OCI-LY1 (cell line): ENCODE measurements at regions not wholly inside any gene's neighbourhood (a gene's known extent, or its start where the extent isn't known, plus 50 kb on each side); places are given as distances from the start of the nearest gene placed in this dataset.

Source experiments
- H2AFZ ChIP-seq: fragments of 200-600 bp; sonication (generic), shearing (Covaris generic); 2 replicates; pipeline ENCODE4 v1.6.0; 2014; ENCODE audit warnings: antibody characterized with exemption, mild to moderate bottlenecking, low read length
- H3F3A ChIP-seq: fragments of 200-600 bp; sonication (generic), shearing (Covaris generic); 2 replicates; pipeline ENCODE4 v1.6.0; 2014; ENCODE audit warnings: mild to moderate bottlenecking, antibody characterized with exemption, low read length, moderate library complexity; ENCODE audit not compliant: insufficient read depth
- H3K27ac ChIP-seq: fragments of 200-600 bp; sonication (generic); 2 replicates; pipeline ENCODE4 v1.5.1; 2014; ENCODE audit warnings: low read length, mixed run types, mild to moderate bottlenecking, low read depth; ENCODE audit not compliant: poor library complexity, severe bottlenecking
- H3K27me3 ChIP-seq: fragments of 200-600 bp; sonication (generic); 2 replicates; pipeline ENCODE4 v1.6.0; 2014; ENCODE audit warnings: antibody characterized with exemption, mild to moderate bottlenecking, low read length, moderate library complexity; ENCODE audit not compliant: insufficient read depth
- H3K36me3 ChIP-seq: fragments of 200-600 bp; sonication (generic); 2 replicates; pipeline ENCODE4 v1.6.1; 2014; ENCODE audit warnings: mild to moderate bottlenecking, antibody characterized with exemption, low read length, moderate library complexity, mixed read lengths; ENCODE audit not compliant: insufficient read depth
- H3K4me1 ChIP-seq: fragments of 200-600 bp; sonication (generic); 2 replicates; pipeline ENCODE4 v1.5.1; 2014; ENCODE audit warnings: mild to moderate bottlenecking, low read length, moderate library complexity; ENCODE audit not compliant: insufficient read depth, severe bottlenecking
- H3K4me2 ChIP-seq: fragments of 200-600 bp; sonication (generic), shearing (Covaris generic); 2 replicates; pipeline ENCODE4 v1.6.1; 2014; ENCODE audit warnings: low read length
- H3K4me3 ChIP-seq: fragments of 200-600 bp; sonication (generic); 2 replicates; pipeline ENCODE4 v1.5.1; 2014; ENCODE audit warnings: low read length, low read depth, mild to moderate bottlenecking, mixed read lengths; ENCODE audit not compliant: poor library complexity, severe bottlenecking
- H3K79me2 ChIP-seq: fragments of 200-600 bp; shearing (Covaris generic); 2 replicates; pipeline ENCODE4 v1.6.1; 2016; ENCODE audit warnings: mixed run types, low read length, mixed read lengths; ENCODE audit not compliant: insufficient read depth
- H3K9ac ChIP-seq: fragments of 200-600 bp; sonication (generic), shearing (Covaris generic); 2 replicates; pipeline ENCODE4 v1.6.1; 2014; ENCODE audit warnings: mild to moderate bottlenecking, low read length, mixed read lengths
- H3K9me2 ChIP-seq: fragments of 200-600 bp; sonication (generic), shearing (Covaris generic); 2 replicates; pipeline ENCODE4 v1.6.1; 2014; ENCODE audit warnings: low read depth, mild to moderate bottlenecking, low read length, mixed read lengths
- H3K9me3 ChIP-seq: fragments of 200-600 bp; shearing (Covaris generic); 2 replicates; pipeline ENCODE4 v1.6.1; 2014; ENCODE audit warnings: low read length, mixed read lengths
- H4K20me1 ChIP-seq: fragments of 200-600 bp; sonication (generic), shearing (Covaris generic); 2 replicates; pipeline ENCODE4 v1.6.0; 2016; ENCODE audit warnings: mild to moderate bottlenecking, low read length; ENCODE audit not compliant: insufficient read depth
- CTCF ChIP-seq: fragments of 200-600 bp; sonication (generic), shearing (Covaris generic); IDR thresholded peaks from 2 replicates; pipeline ENCODE4 v1.5.1; 2017; ENCODE audit warnings: mild to moderate bottlenecking, antibody characterized with exemption, low read length, moderate library complexity, mixed read lengths
- EZH2 ChIP-seq: fragments of 200-600 bp; sonication (generic), shearing (Covaris generic); IDR thresholded peaks from 2 replicates; pipeline ENCODE4 v1.8.0; 2017; ENCODE audit warnings: borderline replicate concordance, mixed run types, mild to moderate bottlenecking, antibody characterized with exemption, low read length, moderate library complexity, mixed read lengths

- H3K36me3 ChIP-seq: no peaks in the 10 kb centered on the region
- no peaks in the 10 kb centered on the region for H3K79me2 ChIP-seq
- H3K9me2 ChIP-seq: no peaks in the 10 kb centered on the region
- no peak overlapping the region for H3K4me3 ChIP-seq
- no peaks in the 10 kb centered on the region for H3K4me1 ChIP-seq
- H3K27ac ChIP-seq: no peak overlapping the region
- no peak overlapping the region for H2AFZ ChIP-seq
- no peaks in the 10 kb centered on the region for H3K9me3 ChIP-seq
- no peak overlapping the region for H3K4me2 ChIP-seq
- no peaks in the 10 kb centered on the region for H3K27me3 ChIP-seq
- H3K9ac ChIP-seq: no peak overlapping the region
- no peaks in the 10 kb centered on the region for H3F3A ChIP-seq
- TF ChIP-seq EZH2: no peak
- TF ChIP-seq CTCF: no peak
- H4K20me1 ChIP-seq: no peaks in the 10 kb centered on the region
Measured at GRCh38 chr12:3336606-3337311, 154.2 kb upstream of the PRMT8 start.

GRCh38 chr12:3337944-3338343 lies 153.1 kb upstream of the PRMT8 start:
- H4K20me1 ChIP-seq: no peaks in the 10 kb centered on the region
- H3K4me3 ChIP-seq: no peak overlapping the region
- H3K4me1 ChIP-seq: no peaks in the 10 kb centered on the region
- H3K27me3 ChIP-seq: no peaks in the 10 kb centered on the region
- H3K27ac ChIP-seq: no peak overlapping the region
- no peak for TF ChIP-seq EZH2
- H3K9ac ChIP-seq: no peak overlapping the region
- H3K9me2 ChIP-seq: no peaks in the 10 kb centered on the region
- no peak overlapping the region for H2AFZ ChIP-seq
- no peaks in the 10 kb centered on the region for H3K79me2 ChIP-seq
- H3K9me3 ChIP-seq: no peaks in the 10 kb centered on the region
- H3F3A ChIP-seq: no peaks in the 10 kb centered on the region
- H3K4me2 ChIP-seq: no peak overlapping the region
- H3K36me3 ChIP-seq: no peaks in the 10 kb centered on the region

- Histone ChIP-seq H3K4me3 (no peak overlapping the region), H3K27ac (no peak overlapping the region), H3K4me2 (no peak overlapping the region), H4K20me1 (no peaks in the 10 kb centered on the region), H3K36me3 (no peaks in the 10 kb centered on the region), H3K9me3 (no peaks in the 10 kb centered on the region), H2AFZ (no peak overlapping the region), H3K4me1 (no peaks in the 10 kb centered on the region), H3K27me3 (no peaks in the 10 kb centered on the region), H3F3A (no peaks in the 10 kb centered on the region), H3K9me2 (no peaks in the 10 kb centered on the region), H3K9ac (no peak overlapping the region), H3K79me2 (no peaks in the 10 kb centered on the region)
- TF ChIP-seq CTCF (no peak), EZH2 (no peak)
Measured at GRCh38 chr12:3339221-3339620, 151.8 kb upstream of the PRMT8 start.

GRCh38 chr12:3341594-3341993 lies 149.4 kb upstream of the PRMT8 start:
- Histone ChIP-seq H3K4me2 (no peak overlapping the region), H3K27ac (no peak overlapping the region), H3K36me3 (no peaks in the 10 kb centered on the region), H3K79me2 (no peaks in the 10 kb centered on the region), H3K9me2 (no peaks in the 10 kb centered on the region), H3K9ac (no peak overlapping the region), H3K4me1 (no peaks in the 10 kb centered on the region), H3K27me3 (no peaks in the 10 kb centered on the region), H3K9me3 (no peaks in the 10 kb centered on the region), H2AFZ (no peak overlapping the region), H3K4me3 (no peak overlapping the region), H4K20me1 (no peaks in the 10 kb centered on the region), H3F3A (no peaks in the 10 kb centered on the region)
- TF ChIP-seq CTCF (no peak), EZH2 (no peak)
